ENCODE measurements at regions not wholly inside any gene's neighbourhood (a gene's known extent, or its start where the extent isn't known, plus 50 kb on each side); places are given as distances from the start of the nearest gene placed in this dataset.

GRCh38 chr1:38132681-38133080 lies 86.1 kb upstream of the POU3F1 start:
- H3K27ac Mint-ChIP-seq, result no peak overlapping the region

More at GRCh38 chr1:38132681-38133080, 86.1 kb upstream of the POU3F1 start:
- Histone ChIP-seq H2BK20ac (ENCODE audit: low read depth, low read length, poor library complexity, severe bottlenecking) (no peak overlapping the region), H2BK15ac (ENCODE audit: low read depth, low read length) (no peak overlapping the region), H4K8ac (replicated peaks; ENCODE audit: insufficient read length, low read depth, low read length) (no peak overlapping the region), H3K9ac (ENCODE audit: extremely low read depth, insufficient read length, low read length) (no peak overlapping the region), H3K79me1 (ENCODE audit: insufficient read depth, low read depth, low read length, poor library complexity, severe bottlenecking) (no peaks in the 10 kb centered on the region), H3K27me3 (ENCODE audit: insufficient read depth, low read length) (no peaks in the 10 kb centered on the region; the same call in 1 of the 2 replicates), H3K14ac (ENCODE audit: insufficient read depth, low read length) (no peak overlapping the region), H2BK120ac (ENCODE audit: low read depth, low read length, poor library complexity, severe bottlenecking) (no peak overlapping the region), H3K4ac (ENCODE audit: low read depth, low read length) (no peak overlapping the region), H3K23me2 (ENCODE audit: insufficient read length, low read depth, low read length, poor library complexity, severe bottlenecking) (no peaks in the 10 kb centered on the region), H3K79me2 (ENCODE audit: insufficient read depth, low read length) (no peaks in the 10 kb centered on the region), H3T11ph (ENCODE audit: low read length) (no peak overlapping the region), H2AK5ac (ENCODE audit: insufficient read length, low read length) (no peak overlapping the region), H2BK5ac (ENCODE audit: insufficient read length, low read length) (no peak overlapping the region), H4K5ac (ENCODE audit: insufficient read length, low read depth, low read length) (no peak overlapping the region), H4K91ac (ENCODE audit: insufficient read length, low read depth, low read length) (no peak overlapping the region), H3K18ac (ENCODE audit: insufficient read length, low read depth, low read length) (no peak overlapping the region), H3K9me3 (ENCODE audit: control insufficient read depth, low read depth, low read length) (no peaks in the 10 kb centered on the region), H4K20me1 (ENCODE audit: control insufficient read depth, insufficient read depth, insufficient read length) (no peaks in the 10 kb centered on the region), H3K56ac (ENCODE audit: insufficient read length, low read depth, low read length) (no peak overlapping the region), H3K23ac (ENCODE audit: insufficient read length, low read depth, low read length) (no peak overlapping the region), H2BK12ac (ENCODE audit: insufficient read length, low read depth, low read length) (no peak overlapping the region), H3K4me1 (ENCODE audit: insufficient read depth, low read length) (no peaks in the 10 kb centered on the region), H3K27ac (ENCODE audit: insufficient read length, low read depth, low read length) (no peak overlapping the region), H3K4me2 (ENCODE audit: insufficient read depth, insufficient read length, low read length) (no peak overlapping the region), H2AFZ (ENCODE audit: low read length) (no peak overlapping the region)
- no peak for TF ChIP-seq CTCF (conservative IDR thresholded peaks at IDR 0.05)
- no peak for DNase-seq
- Mint-ChIP-seq H3K9me3 (no peaks in the 10 kb centered on the region), H3K27me3 (ENCODE audit: low read depth) (peaks cover 16% of the 10 kb centered on the region), H3K4me3 (no peak overlapping the region), H3K36me3 (ENCODE audit: insufficient read depth in 1 of 3, low read depth in 3 of 3) (no peaks in the 10 kb centered on the region), H3K4me1 (peaks cover 22 to 48% of the 10 kb centered on the region in 2 experiments)
- no CpG with 5 or more reads among the region's 6 CpGs for WGBS (ENCODE audit: extremely low coverage, insufficient read length, low lambda C conversion rate)

Measured in H9 (cell line).